Hematopoietic multipotent progenitor cell treated with erythropoietin and hydrocortisone succinate and interleukin-3 and kit ligand, for 4 days (in vitro differentiated cells): ENCODE measurements at regions not wholly inside any gene's neighbourhood (a gene's known extent, or its start where the extent isn't known, plus 50 kb on each side); places are given as distances from the start of the nearest gene placed in this dataset.
A peak's percentile ranks its signal among the peaks of the same experiment; 100 is the strongest.
"Not testable (repeated sequence)": the region's sequence is repeated elsewhere in the genome, so short reads cannot be mapped to it uniquely, and the experiment has no call there.

Source experiments
- DNase-seq: peaks from one replicate; pipeline ENCODE4 v3.0.0-alpha.2; 2015

- DNase-seq, result no peak
These were observed 523.4 kb downstream of the TENT5A start for GRCh38 chr6:81228912-81229555.

GRCh38 chr6:81226957-81227356 is 525.5 kb downstream of the TENT5A start:
- no peak for DNase-seq

- DNase-seq, result no peak
These were observed 535.8 kb downstream of the TENT5A start for GRCh38 chr6:81216668-81217067.

- DNase-seq, result no peak
These were observed 537.4 kb downstream of the TENT5A start for GRCh38 chr6:81215092-81215432.

DNA sequence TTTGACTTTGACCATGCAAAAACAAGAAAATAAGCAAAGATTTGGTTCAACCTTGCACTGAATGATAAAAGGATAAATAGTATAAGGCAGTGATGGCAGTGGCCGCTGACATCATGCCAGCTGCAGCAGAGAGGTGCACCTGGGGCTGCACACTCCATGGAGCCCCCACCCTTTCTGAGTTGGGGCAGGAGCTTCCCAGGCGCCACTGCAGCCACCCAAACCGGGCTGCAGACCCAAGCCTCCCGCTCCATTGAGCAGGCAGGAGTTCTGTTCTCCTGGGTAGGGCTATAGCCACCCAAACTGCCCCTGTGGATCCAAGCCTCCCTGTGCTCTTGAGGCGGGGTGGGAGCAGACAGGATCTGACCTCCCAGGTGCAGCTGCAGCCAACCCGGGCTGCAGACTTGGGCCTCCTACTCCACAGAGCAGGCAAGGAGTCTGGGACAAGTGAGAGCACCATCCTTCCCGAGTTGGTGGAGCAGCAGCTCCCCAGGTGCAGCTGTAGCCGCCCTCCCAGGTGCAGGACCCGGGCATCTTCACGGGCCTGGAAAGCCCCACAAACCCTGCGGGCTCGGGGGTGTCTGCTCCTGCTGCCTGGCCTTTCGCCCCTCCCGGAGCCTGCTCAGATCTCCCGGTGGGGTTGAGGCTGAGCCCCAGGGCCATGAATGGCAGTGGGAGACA is 537.9 kb downstream of the TENT5A start:
- no peak for DNase-seq

- no peak for DNase-seq
These were observed 547.8 kb downstream of the TENT5A start for GRCh38 chr6:81204731-81205130.

- DNase-seq, result no peak
These were observed 558.1 kb downstream of the TENT5A start for GRCh38 chr6:81194374-81194773.

GRCh38 chr6:81172056-81172740 is 580.3 kb downstream of the TENT5A start:
- no peak for DNase-seq

- DNase-seq, result no peak
These were observed 583.3 kb downstream of the TENT5A start for GRCh38 chr6:81169166-81169565.

DNA sequence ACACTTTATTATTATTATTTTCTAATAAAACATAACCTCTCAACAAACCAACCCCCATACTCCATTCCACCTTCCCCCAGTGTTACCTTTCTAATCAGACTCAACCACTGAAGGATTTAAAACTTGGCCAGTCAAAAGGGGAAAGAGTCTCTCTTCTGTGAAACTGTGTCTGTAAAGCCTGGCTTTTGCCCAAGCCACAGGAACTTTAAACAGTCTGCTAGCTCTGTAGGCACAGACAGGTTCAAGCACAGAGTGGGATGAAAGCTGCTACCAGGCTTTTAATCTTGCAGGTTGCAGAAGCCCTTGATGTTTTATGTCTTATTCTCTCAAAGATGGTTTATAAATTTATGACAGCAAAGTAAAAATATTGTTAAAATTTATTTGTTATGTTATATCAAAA is 585.7 kb downstream of the TENT5A start:
- DNase-seq, result peak; percentile 1

- no peak for DNase-seq
These were observed 593.5 kb downstream of the TENT5A start for GRCh38 chr6:81158956-81159355.

- peak; percentile 2 for DNase-seq
These were observed 603.7 kb downstream of the TENT5A start for GRCh38 chr6:81148751-81149150.

DNA sequence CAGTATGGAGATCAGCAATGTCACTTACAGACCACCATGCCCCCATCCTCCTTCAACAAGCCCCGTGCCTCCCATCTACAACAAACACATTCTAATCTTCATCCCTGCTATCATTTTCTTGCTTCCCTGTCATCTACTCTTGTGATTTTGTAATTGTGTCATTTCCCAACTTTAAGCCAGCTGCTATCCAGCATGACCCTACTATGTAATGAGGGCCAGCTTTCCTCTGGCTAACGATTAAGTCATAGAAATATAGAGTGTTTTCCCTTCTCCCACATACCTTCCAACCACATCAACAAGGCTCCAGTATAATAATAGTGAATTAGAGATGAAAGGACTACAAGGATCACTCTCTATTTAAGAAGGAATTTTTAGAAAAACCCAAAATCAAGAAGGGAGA is 607.0 kb downstream of the TENT5A start:
- no peak for DNase-seq

GRCh38 chr6:81144346-81144745 is 608.1 kb downstream of the TENT5A start:
- DNase-seq, result no peak

- no peak for DNase-seq
These were observed 614.2 kb downstream of the TENT5A start for GRCh38 chr6:81138236-81138635.

DNA sequence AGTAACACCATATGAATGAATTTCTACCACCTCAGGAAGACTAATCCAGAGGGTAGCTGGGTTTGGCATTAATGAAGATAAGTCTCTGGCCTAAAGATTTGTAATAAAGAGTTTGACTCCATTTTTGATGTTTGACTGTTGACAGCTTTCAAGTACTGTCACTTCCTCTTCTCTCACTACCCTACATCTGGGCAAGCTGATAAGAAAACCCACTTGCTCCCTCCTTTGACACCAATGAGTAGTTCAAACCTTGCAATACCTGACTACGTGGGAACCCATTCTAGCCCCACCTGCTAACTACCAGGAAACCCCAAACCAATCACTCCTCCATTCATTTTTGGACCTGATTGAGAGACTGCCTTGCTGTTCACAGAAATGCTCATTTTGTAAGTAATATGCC is 621.5 kb downstream of the TENT5A start:
- peak; percentile 92 for DNase-seq

- no peak for DNase-seq
These were observed 622.4 kb downstream of the TENT5A start for GRCh38 chr6:81130061-81130460.

DNA sequence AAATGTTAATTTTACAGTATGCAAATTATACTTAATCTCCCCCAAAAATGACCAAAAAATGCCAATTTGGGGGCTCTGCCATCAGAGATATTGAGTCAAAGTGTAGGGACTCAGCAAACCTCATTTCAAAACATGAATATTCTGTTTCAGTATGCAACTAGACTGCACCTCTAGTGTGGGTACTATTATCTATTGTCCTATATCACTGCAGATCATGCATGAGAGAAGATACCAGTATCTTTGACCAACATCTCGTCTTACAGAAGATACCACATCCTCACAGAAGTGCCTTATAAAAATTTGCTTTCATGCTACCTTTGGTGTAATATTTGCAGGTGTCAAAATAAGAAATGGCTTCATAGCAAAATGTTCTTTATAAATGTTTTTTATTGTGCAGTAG is 623.8 kb downstream of the TENT5A start:
- peak; percentile 38 for DNase-seq

GRCh38 chr6:81126150-81126549 is 626.3 kb downstream of the TENT5A start:
- DNase-seq, result peak; percentile 17

DNA sequence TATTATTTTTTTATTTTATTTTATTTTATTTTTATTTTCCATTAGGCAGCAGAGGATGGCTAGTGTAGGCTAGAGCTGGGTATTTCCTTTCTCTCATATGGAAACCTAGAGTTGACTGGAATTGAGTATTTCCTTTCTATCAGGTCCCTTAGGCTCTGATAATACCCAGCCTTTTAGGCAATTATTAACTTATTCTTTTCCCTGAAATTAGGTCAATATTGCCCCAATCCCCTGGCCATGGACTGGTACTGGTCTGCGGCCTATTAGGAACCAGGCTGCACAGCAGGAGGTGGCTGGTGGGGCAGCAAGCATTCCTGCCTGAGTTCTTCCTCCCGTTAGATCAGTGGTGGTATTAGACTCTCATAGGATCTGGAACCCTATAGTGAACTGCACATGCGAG is 632.2 kb downstream of the TENT5A start:
- DNase-seq, result no peak

DNA sequence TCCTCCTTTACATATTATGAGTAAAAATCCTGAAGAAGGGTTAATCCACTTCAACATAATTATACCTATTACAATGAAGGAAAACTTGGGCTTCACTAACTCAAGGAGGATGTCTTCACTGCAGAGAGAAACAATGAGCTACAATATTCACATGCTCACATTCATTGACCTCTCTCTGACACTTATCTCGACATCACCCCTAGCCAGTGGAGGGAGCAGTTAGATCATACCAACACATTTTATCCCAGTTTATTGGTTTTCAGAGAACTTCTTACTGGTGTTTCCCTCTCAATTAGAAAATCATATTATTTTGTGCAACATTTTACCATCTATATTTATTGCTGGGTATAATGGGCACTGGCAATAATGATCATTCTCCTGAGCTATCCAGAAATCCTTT is 646.5 kb downstream of the TENT5A start:
- peak; percentile 29 for DNase-seq

DNA sequence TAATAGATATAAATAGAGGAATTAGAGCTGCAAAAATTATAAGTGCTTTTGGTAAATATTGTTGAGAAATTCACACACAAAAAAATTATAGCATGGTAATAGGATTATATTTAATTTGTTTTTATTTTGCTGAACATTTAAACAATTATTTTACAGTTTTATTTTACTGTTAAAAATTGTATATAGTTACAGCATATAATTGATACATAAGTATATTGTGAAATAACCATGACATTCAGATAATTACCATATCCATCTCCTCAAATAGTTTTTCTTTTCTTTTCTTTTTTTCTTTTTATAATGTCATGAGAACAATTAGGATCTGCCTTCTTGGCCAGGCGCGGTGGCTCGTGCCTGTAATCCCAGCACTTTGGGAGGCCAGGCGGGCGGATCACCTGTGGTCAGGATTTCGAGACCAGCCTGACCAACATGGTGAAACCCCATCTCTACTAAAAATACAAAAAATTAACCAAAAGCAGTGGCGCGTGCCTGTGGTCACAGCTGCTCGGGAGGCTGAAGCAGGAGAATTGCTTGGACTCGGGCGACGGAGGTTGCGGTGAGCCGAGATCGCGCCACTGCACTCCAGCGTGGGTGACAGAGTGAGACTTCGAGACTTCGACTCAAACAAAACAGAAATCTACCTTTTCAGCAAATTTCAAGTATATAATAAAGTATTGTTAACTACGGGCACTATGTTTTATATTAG is 654.2 kb downstream of the TENT5A start:
- DNase-seq, result no peak

DNA sequence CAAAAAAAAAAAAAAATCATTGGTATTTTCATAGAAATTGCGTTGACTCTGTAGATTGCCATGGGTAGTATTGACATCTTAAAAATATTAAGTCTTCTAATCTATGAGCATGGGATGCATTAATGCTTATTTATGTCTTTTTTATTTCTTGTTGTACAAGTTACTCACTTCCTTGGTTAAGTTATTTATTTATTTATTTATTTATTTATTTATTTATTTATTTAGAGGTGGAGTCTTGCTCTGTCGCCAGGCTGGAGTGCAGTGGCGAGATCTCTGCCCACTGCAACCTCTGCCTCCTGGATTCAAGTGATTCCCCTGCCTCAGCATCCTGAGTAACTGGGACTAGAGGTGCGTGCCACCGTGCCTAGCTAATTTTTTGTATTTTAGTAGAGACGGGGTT is 656.0 kb downstream of the TENT5A start:
- DNase-seq, result not testable (repeated sequence)

- DNase-seq, result peak; percentile 69
These were observed 659.4 kb downstream of the TENT5A start for GRCh38 chr6:81093051-81093450.
